CD4-positive, alpha-beta T cell treated with Interleukin-6 for 4 hours (primary cell): ENCODE measurements at regions not wholly inside any gene's neighbourhood (a gene's known extent, or its start where the extent isn't known, plus 50 kb on each side); places are given as distances from the start of the nearest gene placed in this dataset.

Experiments
- DNase-seq: peaks from one replicate; pipeline ENCODE4 v3.0.0-alpha.2; 2020; ENCODE audit warnings: mixed read lengths

DNA sequence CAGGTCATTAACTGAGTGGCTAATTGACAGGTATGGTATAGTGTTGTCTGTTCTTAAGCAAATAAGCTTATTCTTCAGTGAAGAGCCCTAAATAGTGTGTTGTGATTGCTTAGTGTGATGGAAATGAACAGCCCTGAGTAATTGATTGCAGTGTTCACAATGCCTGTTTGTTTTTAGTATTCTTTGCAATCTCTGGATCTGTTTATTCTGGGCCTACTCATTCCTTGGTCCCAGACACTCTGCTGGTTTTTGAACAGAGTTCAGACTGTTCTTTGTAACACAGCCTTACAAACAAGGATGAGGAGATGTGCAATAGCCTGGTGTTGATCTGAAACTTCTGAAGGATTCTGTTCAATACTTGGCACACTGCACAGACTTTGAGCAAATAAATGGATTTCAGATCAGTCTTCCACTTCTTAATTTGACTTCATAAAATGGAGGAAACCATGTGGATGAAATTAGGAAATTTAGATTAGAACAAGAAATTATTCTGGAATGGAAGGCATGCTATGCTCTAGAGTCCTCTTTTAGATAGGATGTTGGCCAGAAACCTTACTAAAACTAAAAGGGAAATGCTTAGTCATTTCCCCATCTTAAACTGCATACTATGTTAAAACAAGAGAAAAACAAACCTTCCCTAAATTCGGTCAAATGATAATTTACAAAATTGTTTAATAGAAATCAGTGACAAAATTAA, 444.2 kb upstream of the SEMA3D start:
- DNase-seq = no peak

DNA sequence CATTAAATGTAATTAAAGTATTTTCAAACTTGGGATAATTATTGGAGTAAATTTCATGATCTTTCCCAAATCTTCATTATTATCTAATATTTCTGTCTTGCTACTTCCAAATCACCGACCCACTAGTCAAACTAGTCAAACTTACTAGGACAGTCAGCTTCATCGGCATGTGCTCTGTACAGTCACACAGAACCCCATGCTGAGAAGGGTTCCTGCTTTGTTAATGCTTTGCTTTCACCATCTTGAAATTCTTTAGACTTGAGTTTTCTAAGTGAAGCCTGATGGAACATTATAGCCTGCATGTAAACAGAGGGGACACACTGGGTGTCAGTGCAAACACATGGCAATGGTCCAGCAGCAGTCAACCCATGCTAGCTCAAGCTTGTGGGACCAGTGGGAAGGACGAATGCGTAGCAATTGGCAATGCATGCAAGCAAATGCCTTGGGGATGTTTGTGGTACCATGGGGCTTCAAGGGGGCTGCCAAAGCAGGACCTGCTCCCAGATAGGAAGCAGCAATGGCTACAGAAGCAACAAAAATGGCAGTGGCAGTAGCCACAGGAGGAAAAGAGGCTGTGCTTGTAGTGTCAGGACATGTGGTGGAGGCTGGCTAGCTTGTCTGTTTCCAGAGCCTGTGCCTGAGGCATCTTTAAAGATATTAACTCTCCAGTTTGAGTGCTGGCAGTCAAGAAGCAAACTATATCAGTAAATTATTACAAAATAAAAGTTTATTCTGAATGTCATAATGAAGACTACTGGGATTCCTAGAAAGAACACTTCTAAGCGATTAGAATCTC, 441.1 kb upstream of the SEMA3D start:
- DNase-seq = no peak

DNA sequence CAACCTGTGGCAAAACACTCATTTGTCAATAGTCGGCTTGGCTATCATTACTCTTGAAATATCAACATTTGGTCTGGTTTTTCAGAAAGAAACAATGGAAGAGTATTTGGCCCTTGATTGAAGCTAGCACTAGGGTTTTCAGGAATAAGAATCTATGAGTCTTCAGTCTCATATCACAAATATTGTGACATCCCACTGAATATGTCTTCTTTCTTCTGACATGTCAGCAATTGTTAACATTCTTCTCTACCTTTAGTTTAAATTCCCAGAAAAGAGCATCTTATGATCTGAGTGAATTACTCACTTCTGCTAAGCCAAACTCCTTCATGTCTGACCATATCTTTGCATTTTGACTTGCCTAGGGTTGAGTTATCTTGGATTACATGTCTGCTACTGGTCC, 435.2 kb upstream of the SEMA3D start:
- DNase-seq = no peak

DNA sequence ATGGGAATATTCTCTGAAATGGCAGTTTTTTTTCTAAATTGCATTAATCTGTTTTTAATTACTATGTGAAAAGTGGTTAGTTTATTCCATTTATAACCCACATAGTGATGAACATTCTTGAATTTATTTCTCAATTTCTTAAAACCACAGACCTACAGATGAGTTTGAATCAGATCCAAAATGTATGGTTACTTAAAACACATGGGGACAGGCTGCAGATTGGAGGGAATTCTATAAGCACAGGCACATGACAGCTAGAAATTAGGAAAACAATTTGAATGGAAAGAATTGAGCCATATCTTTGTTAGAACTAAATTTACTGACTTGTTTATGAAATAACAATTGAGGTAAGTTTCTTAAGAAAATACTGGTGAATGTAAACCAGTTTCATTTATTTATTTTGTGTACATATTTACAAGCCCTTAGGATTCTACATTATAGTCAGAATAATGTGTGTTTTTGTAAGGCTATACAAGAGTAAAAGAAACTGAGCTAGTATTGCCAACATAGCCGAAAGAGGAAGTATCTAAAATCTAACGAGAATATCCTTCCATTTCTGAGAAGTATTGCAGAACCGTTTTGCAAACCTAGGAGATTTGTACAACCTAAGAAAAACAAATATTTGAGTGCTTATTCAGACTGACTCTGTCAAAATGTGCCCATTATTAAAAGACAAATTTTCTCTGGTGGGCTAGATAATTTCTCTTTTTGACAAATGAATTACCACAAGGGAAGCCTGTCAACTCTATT, 434.3 kb upstream of the SEMA3D start:
- DNase-seq = no peak

DNA sequence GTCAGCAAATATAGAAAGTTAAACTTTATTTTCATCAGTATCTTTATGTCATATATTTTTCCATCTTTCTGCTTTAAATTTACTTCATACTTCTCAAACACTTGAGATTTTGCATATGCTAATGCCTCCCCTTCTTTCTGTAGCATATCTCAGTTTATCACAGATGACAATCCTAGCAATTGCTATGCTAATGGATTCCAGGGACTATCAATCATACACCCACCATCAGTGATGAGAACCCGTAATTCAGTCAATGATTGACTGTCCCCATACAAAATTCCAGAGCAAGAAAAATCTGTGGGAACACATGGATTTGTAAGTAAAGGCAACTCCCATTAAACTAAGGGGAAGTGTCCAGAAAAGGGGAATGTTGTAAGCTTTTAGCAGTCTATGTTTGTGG, 432.4 kb upstream of the SEMA3D start:
- DNase-seq = no peak

DNA sequence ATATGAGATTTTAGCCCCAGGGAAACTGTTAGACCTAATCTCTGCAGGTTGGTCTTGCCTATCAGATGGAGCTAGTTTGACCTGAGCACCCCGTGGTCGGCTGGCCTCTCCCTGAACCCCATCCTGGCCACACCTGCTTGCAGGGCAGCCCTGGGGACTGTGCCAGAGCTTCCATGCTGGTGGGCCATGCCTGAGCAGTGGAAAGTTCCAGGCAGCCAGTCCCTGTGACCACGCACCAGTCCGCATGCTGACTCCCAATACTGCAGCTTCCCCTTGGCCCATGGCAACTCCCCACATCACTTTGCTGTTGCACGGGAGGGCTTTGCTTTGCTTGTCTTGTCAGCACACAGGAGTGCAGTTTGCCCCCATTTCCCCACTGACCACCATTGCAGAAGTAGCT, 427.8 kb upstream of the SEMA3D start:
- peak; percentile 1 for DNase-seq

DNA sequence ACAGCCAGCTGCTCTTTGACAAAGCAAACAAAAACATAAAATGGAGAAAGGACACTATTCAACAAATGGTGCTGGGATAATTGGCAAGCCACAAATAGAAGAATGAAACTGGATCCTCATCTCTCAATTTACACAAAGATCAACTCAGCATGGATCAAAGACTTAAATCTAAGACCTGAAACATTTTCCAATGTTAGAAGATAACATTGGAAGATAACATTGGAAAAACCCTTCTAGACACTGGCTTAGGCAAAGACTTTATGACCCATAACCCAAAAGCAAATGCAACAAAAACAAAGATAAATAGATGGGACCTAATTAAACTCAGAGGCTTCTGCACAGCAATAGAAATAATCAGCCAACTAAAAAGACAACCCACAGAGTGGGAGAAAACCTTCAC, 425.7 kb upstream of the SEMA3D start:
- no peak for DNase-seq

DNA sequence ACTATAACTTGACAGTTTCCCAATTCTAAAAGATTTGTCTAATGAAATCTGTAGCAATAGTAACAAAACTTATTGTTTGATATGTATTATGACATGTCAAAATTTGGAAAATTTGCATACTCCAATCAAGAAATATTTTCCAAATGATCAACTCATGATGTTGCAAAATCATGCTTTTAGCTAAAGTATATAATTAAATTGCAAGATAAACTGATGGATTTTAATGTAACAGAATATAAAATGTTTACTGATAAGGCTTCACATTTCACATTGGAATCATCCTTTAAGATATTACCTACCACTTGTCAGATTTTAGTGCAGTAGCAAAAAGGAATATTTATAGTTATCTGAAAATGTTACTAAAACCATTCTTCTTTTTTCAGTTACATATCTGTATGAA, 421.9 kb upstream of the SEMA3D start:
- no peak for DNase-seq

DNA sequence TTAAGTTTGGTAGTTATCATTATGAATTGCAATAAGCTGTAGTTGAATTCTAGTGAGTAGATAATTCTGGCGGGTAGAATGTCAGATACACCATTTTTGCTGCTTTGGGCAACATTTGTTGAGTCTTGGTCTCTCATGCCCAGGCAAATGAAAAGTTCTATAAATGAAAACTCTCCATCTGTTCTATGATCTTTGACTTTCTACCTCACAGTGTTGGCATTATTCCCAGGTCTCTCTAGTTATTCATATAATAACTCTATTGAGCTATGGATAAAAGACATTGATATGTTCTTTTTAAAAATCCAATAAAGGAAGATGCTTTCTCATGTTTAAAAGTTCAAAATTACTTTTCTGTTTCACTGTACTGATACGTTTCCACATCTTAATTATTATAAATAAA, 415.3 kb upstream of the SEMA3D start:
- DNase-seq = no peak

DNA sequence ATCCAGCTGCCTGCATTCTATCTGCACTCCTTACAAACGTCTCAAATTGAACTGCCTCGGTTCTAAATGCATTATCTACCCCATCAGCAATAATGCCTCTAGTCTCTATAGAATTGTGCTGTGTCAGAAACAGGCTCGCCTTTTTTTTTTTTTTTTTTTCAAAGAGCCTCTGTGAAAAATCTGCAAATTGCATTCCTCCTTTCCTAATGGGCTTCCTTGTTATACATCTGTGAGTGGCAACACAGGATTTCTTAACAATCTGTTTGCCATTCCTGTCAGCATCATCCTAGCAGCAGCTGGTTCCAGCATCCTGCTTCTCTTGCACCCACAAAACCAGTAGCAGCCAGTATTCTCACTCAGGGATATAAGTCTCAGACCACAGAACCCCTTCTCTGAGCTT, 413.5 kb upstream of the SEMA3D start:
- no peak for DNase-seq

DNA sequence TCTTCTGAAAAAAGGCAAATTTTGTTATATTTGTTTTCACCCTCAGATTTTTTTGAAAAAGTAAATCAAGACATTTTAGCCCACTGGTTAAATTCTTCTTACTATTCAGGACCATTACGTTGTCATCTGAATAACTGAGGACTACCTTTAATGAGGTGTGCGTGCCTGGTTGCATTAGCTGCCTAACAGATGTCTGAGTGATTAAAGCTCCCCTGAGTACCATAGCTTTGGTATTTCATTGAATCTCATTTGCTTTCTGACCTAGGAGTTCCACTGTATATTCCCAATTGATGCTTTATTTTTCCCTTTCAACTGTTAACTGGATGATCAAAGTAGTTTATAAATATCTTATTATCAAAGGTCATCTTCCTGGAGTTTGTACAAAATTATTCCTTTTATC, 410.0 kb upstream of the SEMA3D start:
- no peak for DNase-seq

DNA sequence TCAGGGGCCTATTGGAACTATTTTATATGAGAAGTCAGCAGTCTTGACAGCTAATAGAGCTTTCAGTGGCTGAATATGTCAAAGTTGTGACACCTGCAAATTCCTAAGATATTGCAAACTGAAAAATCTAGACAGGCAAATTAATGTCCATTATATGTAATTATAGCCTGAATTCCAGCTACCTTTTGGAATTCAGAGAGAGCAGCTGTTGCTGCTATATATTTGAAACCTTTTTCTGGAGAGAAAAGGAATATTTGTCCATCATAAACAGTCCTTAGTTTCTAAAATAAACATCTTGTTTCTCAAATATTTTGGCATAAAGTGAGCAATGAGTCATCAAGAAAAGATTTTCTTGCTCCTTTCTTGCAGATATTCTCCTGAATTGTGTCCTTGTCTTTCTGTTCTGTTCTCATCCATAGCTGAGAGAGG, 408.9 kb upstream of the SEMA3D start:
- DNase-seq = no peak

DNA sequence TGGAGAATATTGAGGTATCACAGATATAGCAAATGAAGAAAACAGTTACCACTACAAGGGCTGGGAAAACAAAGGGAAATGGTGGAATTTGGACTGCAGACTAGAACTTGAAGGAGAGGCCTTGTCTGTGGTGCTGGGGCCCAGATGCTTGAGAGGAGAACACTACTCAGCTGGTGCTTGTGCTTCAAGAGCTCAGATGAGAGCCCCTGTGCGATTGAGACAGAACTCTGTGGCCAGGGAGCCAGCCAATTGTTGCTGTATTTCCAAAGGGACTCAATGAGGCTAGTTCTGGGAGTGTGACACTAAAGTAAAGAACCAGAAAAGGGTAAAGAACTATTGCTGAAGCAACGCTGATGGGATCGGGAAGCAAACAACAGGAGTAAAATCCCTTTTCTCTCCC, 406.5 kb upstream of the SEMA3D start:
- no peak for DNase-seq

DNA sequence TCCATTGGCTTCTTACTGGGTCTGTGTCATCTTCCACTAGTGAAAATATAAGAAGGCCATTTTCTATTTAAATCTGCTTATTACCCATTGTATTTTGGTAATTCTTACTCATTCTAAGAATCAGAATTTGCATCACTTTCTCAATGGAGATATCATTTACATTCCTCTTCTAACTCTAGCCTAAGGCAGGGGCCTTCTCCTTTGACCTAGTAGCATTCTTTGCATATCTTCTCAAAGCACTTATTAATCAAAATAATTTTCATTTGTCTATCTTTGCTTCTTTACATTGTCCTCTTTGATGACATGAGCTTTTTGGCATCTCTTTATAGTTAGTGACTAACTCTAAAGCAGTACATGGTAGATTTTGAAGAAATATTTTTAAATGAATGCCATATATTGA, 400.9 kb upstream of the SEMA3D start:
- no peak for DNase-seq

DNA sequence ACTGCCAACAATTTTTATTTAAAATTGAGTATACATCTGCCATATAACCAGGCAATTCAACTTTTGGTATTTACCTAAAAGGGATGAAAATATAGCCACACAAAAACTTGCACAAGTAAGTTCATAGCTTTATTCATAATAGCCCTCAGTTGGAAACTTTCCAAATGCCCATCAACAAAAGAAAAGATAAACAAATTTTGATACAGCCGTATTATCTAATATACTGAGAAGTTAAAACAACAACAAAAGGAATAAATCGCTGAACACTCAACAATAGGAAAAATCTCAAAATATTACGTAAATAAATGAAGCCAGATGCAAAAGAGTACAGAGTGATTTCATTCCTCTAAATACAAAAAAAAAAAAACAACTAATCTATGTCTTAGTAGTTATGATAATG, 399.2 kb upstream of the SEMA3D start:
- DNase-seq = no peak

DNA sequence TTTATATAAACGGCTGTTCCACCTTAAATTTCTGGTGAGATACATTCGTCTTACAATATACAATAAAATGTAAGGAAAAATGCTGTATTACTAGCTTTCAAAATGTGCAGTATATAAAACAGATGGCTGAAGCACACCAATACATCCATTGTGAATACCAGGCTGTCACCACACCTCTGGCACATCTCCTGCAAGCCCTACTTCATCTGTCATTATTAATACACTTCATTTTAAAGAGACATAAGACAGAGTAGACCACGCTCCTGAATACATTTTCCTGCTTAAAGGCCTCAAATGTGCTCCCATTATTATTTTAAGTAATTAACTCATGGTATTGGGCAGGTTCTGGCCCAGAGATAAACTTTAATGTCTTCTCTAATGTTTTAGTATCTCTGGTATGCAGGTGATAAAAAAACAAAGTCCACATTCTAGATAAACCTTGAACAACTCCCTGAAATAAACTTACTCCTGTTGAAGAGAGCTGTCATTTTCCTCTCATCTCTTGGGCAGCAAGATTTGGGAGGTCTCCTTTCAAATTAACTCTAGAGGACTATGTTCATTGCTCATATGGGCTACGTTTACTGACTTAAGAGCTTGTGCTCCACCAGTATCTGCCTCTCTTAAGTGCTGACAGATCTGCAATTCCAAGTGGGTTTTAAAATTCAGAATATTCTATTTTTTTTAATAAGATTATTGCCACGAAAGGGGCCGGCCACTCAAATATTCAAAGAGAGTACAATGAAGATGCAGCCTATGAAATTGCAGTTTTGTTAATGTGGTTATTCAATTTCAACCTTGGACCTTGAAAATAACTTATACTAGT, 396.5 kb upstream of the SEMA3D start:
- DNase-seq = no peak

DNA sequence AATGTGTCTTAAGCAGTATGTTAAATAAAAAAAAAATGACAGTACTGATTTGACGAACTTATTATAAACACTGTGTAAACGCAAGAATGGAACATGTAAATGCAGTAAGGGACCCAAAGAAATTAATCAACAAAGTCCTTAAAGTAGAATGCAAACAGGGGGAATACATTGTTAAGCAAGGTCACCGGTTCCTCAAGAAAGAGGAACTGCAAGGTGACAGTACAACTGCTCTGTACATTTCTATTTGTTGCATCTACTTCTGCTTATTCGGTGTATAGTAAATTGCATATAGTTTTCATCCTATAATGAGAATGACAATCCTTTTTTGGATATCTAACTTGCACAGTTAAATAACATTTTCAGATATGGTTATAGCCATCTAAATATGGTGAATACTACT, 387.0 kb upstream of the SEMA3D start:
- DNase-seq = no peak

DNA sequence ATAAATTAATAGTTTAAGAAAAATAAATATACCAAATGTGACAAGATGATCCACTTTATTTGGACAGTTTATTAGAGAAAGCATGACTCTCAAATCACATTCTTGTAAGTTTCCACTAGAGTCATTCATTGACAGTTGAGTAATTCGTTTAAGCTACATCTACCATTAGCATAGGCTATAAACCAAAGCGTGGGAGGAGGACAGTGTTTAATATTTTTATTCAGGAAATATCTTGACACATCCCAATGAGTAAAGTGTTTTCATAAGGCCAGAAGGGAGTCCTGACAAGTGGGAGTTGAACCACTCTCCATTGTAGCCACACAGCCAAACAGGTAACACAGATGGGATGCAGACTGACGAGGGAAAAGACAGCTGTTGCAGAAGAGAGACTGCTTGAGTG, 386.5 kb upstream of the SEMA3D start:
- DNase-seq = no peak

DNA sequence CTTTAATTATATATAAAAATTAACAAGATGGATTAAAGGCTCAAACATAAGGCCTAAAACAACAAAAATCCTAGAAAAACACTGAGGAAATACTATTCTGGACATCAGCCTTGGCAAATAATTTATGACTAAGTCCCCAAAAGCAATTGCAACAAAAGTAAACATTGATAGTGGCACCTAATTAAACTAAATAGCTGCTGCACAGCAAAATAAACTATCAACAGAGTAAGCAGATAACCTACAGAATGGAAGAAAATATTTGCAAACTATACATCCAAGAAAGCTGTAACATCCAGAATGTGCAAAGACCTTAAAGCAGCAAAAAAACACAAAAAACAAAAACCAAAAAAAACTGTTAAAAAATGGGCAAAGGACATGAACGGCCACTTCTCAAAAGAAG, 384.0 kb upstream of the SEMA3D start:
- DNase-seq = no peak

DNA sequence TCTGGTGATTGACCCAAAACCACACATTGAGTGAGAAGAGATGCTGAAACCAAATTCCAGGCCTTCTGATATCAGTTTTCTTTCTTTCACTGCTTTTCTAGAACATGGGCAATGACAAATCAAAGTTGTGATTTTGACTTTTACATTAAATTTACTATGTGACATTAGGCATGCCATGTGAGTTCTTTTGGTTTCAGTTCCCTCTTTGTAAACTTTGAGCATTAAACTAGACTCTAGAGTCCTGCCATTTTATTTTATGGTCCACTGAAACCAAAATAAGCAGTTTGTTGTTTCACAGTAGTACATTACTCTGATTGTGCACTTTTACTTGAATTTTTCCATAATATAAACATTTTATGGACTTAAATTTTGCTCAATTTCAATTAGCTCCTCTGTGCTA, 381.1 kb upstream of the SEMA3D start:
- no peak for DNase-seq

DNA sequence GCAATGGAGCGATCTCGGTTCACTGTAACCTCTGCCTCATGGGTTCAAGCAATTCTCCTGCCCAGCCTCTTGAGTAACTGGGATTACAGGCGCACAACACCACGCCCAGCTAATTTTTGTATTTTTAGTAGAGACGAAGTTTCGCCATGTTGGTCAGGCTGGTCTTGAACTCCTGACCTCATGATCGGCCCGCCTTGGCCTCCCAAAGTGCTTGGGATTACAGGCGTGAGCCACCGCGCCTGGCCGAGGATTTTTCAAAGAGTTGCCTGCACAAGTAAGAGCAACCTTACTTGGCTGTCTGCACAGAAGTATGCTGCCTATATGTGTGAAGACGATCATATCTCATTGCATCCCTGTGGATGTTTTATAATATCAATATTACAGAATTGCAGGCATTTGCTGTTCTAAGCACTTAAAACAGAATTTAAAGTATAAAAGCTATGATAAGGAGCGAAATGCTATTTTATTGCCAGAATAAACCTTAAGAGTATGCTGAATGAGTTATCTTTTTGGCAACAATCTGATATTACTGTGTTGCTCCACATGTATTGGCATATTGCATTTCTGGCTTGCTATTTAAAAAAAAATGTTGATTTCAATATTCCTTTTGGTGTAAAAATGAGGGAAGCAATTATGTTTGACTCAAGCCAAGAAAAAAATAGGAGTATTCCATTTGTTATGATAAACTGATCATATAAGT, 379.4 kb upstream of the SEMA3D start:
- DNase-seq = no peak

DNA sequence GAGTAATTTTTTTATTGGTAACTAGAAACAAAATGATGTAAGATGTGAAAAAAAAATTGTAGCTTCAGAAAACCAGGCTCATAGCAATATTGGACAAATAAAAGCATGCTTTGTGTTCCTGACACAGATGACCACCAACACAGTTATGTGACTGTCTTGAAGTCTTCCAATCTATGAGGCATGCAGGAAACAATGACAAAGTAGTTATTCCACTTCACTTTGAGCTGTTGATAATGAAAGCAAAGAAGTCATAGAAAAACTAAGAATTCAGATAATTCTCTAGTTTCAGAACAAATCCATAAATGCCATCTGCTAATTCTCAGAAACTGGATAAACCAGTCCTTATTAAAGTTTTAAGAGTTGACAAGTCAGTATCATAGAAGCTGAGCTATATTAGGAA, 378.4 kb upstream of the SEMA3D start:
- DNase-seq = no peak
